DND-41 (cell line): ENCODE measurements at regions not wholly inside any gene's neighbourhood (a gene's known extent, or its start where the extent isn't known, plus 50 kb on each side); places are given as distances from the start of the nearest gene placed in this dataset.

ENCODE experiments used
- ATAC-seq: fragments of 200-7000 bp; cut with Tn5 transposase; 3 replicates; pipeline ENCODE4 v1.9.1; 2021; ENCODE audit warnings: low read depth; ENCODE audit not compliant: insufficient read depth
- DNase-seq: peaks from one replicate; pipeline ENCODE4 v3.0.0-alpha.2; 2020
- H2AFZ ChIP-seq: 2 replicates; pipeline ENCODE4 v1.6.0; 2012; ENCODE audit warnings: low read depth, low read length
- H3K27ac ChIP-seq: 2 replicates; pipeline ENCODE4 v1.5.1; 2012; ENCODE audit warnings: low read length, inconsistent platforms
- H3K27me3 ChIP-seq: fragments of 200-600 bp; sonication (generic); 2 replicates; pipeline ENCODE4 v1.6.0; 2012; ENCODE audit warnings: low read length, mild to moderate bottlenecking, inconsistent platforms; ENCODE audit not compliant: insufficient read depth, poor library complexity
- H3K36me3 ChIP-seq: 2 replicates; pipeline ENCODE4 v1.5.1; 2012; ENCODE audit warnings: low read length, inconsistent platforms; ENCODE audit not compliant: insufficient read depth
- H3K4me1 ChIP-seq: 2 replicates; pipeline ENCODE4 v1.5.1; 2012; ENCODE audit warnings: mild to moderate bottlenecking, low read length; ENCODE audit not compliant: insufficient read depth
- H3K4me2 ChIP-seq: 2 replicates; pipeline ENCODE4 v1.6.0; 2012; ENCODE audit warnings: mild to moderate bottlenecking, moderate library complexity, low read length, inconsistent platforms; ENCODE audit not compliant: insufficient read depth
- H3K4me3 ChIP-seq, 2 experiments: fragments of 200-600 bp in 1 of 2; shearing (Covaris generic) in 1 of 2; 2 replicates each; pipeline ENCODE4 v1.5.1; 2012 to 2016; ENCODE audit warnings: inconsistent platforms in 2 of 2, low read length in 2 of 2, mild to moderate bottlenecking in 2 of 2, low read depth in 1 of 2, moderate library complexity in 1 of 2
- H3K79me2 ChIP-seq: 2 replicates; pipeline ENCODE4 v1.6.0; 2012; ENCODE audit warnings: low read length, inconsistent platforms; ENCODE audit not compliant: insufficient read depth
- H3K9ac ChIP-seq: 2 replicates; pipeline ENCODE4 v1.6.0; 2012; ENCODE audit warnings: low read depth, mild to moderate bottlenecking, inconsistent platforms, low read length, moderate library complexity
- H3K9me3 ChIP-seq: 2 replicates; pipeline ENCODE4 v1.5.1; 2012; ENCODE audit warnings: low read length, moderate library complexity, mild to moderate bottlenecking, inconsistent platforms; ENCODE audit not compliant: insufficient read depth, severe bottlenecking
- H4K20me1 ChIP-seq: 2 replicates; pipeline ENCODE4 v1.6.0; 2012; ENCODE audit warnings: low read length; ENCODE audit not compliant: insufficient read depth
- CTCF ChIP-seq: IDR thresholded peaks from 2 replicates; pipeline ENCODE4 v1.5.1; 2012; ENCODE audit warnings: borderline replicate concordance, low read length, moderate library complexity, mild to moderate bottlenecking; ENCODE audit not compliant: poor library complexity, severe bottlenecking; ENCODE audit errors: extremely low read depth
- EZH2 ChIP-seq: IDR thresholded peaks from 3 replicates; pipeline ENCODE4 v1.6.1; 2012; ENCODE audit warnings: borderline replicate concordance, low read depth, mild to moderate bottlenecking, moderate library complexity, low read length, inconsistent platforms; ENCODE audit not compliant: severe bottlenecking

GRCh38 chr5:164188733-164189148 is 683.3 kb downstream of the MAT2B start:
- Histone ChIP-seq H3K4me3 (no peak overlapping the region), H3K4me2 (no peak overlapping the region), H3K9ac (no peak overlapping the region), H3K4me1 (no peaks in the 10 kb centered on the region), H3K27ac (no peak overlapping the region), H4K20me1 (no peaks in the 10 kb centered on the region), H3K79me2 (no peaks in the 10 kb centered on the region), H3K36me3 (no peaks in the 10 kb centered on the region), H3K27me3 (no peaks in the 10 kb centered on the region), H2AFZ (no peak overlapping the region), H3K9me3 (no peaks in the 10 kb centered on the region)
- ATAC-seq (no peak), DNase-seq (no peak)
- TF ChIP-seq CTCF (no peak), EZH2 (no peak)

- Histone ChIP-seq H3K27me3 (no peaks in the 10 kb centered on the region), H3K36me3 (no peaks in the 10 kb centered on the region), H4K20me1 (no peaks in the 10 kb centered on the region), H3K79me2 (no peaks in the 10 kb centered on the region), H3K4me3 (no peak overlapping the region), H2AFZ (no peak overlapping the region), H3K9ac (no peak overlapping the region), H3K4me1 (no peaks in the 10 kb centered on the region), H3K27ac (no peak overlapping the region), H3K9me3 (no peaks in the 10 kb centered on the region), H3K4me2 (no peak overlapping the region)
- ATAC-seq (no peak), DNase-seq (no peak)
- TF ChIP-seq EZH2 (no peak), CTCF (no peak)
Measured at GRCh38 chr5:164191240-164191639, 685.8 kb downstream of the MAT2B start.

GRCh38 chr5:164202338-164202737 is 696.9 kb downstream of the MAT2B start:
- TF ChIP-seq EZH2 (no peak), CTCF (no peak)
- H4K20me1 ChIP-seq: no peaks in the 10 kb centered on the region
- H3K4me1 ChIP-seq: no peaks in the 10 kb centered on the region
- no peak overlapping the region for H3K4me2 ChIP-seq
- H3K27me3 ChIP-seq: no peaks in the 10 kb centered on the region
- H3K79me2 ChIP-seq: no peaks in the 10 kb centered on the region
- H3K4me3 ChIP-seq: no peak overlapping the region
- H3K36me3 ChIP-seq: no peaks in the 10 kb centered on the region
- no peak overlapping the region for H3K27ac ChIP-seq
- no peaks in the 10 kb centered on the region for H3K9me3 ChIP-seq
- no peak overlapping the region for H2AFZ ChIP-seq
- ATAC-seq: no peak
- no peak for DNase-seq
- H3K9ac ChIP-seq: no peak overlapping the region

GRCh38 chr5:164203581-164204225 is 698.3 kb downstream of the MAT2B start:
- no peak for ATAC-seq
- Histone ChIP-seq H3K27me3 (no peaks in the 10 kb centered on the region), H3K36me3 (no peaks in the 10 kb centered on the region), H3K27ac (no peak overlapping the region), H3K4me2 (no peak overlapping the region), H3K4me3 (no peak overlapping the region), H3K9ac (no peak overlapping the region), H2AFZ (no peak overlapping the region), H4K20me1 (no peaks in the 10 kb centered on the region), H3K79me2 (no peaks in the 10 kb centered on the region), H3K4me1 (no peaks in the 10 kb centered on the region), H3K9me3 (no peaks in the 10 kb centered on the region)
- TF ChIP-seq CTCF: no peak
- no peak for TF ChIP-seq EZH2
- DNase-seq: no peak
